Activated CD4-positive, alpha-beta T cell treated with anti-CD3 and anti-CD28 coated beads, Interleukin-2, Interleukin-4, amounts not matched to agents 100 ng/mL and 50 ng/mL, durations not matched to agents 16 hours and 8 hours (primary cell): ENCODE measurements at regions not wholly inside any gene's neighbourhood (a gene's known extent, or its start where the extent isn't known, plus 50 kb on each side); places are given as distances from the start of the nearest gene placed in this dataset.

Experiments
- DNase-seq: peaks from one replicate; pipeline ENCODE4 v3.0.0-alpha.2; 2020; ENCODE audit warnings: low spot score

DNA sequence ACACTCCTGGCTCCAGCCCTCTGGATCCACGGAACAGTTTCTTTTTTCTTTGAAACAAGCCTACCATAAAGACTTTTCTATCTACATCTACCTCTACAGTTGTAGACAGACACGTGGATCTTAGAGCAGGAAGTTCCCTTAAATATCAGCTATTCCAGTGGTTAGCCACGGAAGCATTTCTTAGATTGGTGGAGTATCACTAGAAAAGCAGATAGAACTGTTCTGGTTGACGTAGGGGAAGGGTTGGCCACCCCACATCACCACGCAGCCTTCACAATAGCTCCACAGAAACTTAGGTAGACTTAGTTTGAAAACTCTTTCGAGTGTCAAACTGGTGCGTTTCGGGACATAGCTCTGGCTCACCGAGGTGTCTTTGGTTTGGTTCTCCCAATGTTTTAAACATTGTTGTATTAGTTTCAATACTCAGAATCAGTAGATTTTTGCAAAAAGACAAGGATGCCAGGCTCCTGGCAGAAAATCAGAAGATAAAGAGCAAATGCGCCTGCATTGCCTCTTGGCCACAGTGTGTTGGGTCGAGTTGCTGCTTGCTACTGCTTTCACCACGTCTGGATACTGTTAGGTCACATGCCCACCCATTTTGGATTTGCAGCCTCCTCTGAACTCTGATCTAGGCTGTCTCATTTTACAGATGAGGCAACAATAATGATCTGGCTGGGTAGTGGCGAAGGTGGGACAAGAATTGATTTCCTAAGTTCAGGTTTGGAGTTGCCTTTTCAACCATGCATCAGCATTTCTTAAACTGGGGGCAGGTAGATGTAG, 71.5 kb upstream of the DTNBP1 start:
- DNase-seq, result no peak

DNA sequence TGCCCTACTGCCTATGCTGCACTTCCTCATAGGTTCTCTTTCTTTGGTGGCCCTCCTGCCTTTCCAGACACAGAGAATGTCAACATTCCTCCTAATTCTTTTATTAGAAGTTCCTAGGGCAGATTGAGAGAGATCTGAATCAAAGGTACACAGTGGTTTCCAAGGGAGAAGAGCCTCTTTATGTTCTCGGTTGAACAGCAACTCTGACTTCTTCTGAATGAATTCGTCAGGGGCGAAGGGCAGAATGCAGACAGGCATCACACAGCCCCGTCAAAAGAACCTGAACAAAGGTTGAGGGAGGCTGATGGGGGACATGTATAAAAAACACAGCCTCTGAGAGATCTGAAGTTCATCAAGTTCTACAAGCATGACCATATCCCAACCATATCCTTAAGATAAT, 68.1 kb upstream of the DTNBP1 start:
- no peak for DNase-seq

DNA sequence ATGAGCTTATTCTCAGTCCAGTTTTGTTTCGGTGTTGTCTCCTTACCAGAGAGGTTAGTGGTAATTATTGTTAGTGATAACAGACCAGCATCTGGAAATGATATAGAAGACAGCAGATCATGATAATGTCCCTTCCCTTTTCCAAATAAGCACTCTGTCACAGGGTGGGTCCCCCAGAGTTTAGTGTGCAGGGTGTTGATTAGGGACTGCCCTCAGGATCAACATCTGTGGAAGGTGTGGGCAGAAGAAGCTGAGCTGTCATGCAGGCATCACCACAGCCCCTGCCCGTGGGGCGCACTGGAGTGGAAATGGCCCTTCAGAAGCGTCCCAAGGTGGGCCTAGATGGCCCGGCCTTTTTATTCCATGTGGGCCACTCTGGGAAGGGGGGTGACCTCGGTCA, 67.6 kb upstream of the DTNBP1 start:
- no peak for DNase-seq

DNA sequence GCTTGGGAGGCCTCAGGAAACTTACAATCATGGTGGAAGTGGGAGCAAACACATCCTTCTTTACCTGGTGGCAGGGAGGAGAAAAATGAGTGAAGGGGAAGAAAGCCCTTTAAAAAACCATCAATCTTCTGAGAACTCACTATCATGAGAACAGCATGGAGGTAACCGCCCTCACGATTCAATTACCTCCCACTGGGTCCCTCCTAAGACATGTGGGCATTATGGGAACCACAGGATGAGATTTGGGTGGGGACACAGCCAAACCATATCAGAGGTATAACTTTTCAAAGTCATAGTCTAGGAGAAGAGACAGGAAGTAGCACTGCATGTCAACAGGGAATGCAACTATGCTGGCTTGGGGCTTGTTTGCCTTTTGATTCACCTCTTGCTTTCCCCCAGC, 59.9 kb upstream of the DTNBP1 start:
- DNase-seq, result no peak

DNA sequence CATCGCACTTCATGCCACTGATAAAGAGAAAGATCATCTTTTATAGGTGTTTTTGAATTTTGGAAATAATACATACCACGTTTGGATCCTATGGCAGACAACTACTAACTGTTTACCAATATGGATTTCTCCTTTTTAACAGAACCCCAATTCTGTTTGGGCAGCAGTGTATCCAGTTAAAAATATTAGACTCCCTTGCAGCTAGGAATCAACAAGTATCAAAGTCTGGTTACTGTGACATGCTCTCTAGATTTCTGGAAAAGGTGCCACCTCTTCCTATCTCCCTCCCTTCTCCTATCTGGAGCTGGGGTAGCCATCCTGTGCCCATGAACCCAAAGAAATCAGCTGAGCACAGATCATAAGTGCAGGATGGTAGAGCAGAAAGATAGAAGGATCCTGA, 54.1 kb upstream of the DTNBP1 start:
- DNase-seq, result no peak

DNA sequence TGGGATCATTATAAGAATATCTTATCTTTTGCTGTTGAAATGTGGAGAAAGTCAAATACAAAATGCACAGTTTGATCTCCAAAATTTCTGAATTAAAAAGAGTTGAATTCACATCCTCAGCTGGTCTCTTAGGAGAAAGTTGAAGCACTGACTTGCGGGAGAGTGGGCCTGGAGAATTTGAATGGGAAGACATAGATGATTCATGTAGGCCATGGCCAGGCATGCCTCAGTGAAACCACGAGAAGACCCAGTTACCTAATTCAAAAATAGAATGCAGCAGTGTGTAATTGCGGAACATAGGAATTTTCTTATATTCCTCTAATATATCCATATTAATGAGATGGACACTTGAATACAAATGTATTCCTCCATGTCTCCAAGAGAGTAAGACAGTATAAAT, 53.0 kb upstream of the DTNBP1 start:
- DNase-seq, result no peak

DNA sequence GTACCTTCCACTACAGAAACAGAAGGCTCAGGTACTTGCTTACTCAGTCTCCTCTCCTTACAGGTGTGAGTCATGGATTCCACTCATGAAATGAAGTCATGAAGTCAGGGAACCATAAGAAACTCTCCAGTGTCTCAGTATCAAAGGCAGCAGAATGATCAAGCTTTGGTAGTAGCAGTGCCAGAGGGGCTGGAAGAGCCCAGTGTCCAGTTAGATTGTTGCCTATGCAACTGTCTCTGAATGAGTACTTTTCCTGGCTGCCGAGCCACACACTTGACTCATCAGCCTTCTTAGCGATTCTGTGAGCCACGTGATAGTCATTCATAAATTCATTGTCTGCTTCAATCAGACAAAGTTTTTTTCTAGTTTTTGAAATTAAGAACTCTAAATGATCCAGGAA, 52.2 kb upstream of the DTNBP1 start:
- peak; percentile 50 for DNase-seq

DNA sequence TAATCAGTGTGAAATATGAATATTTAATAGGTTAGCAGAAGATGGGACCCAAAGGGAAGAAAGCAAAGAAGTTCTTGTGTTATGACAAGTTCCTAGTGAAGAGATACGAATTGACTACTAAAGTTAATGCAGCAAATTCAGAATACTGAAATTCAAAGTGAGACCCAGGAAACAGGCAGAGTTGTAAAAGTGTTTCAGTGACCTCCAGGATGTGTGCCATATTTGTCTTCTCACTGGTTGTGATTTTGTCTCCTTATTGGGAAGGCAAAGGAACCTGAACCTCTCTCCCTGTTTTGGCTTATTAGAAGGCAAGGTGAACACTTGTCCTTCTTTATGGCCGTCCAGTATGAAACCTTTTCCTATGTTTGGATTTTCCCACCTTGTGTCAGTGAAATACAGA, 51.8 kb upstream of the DTNBP1 start:
- no peak for DNase-seq

DNA sequence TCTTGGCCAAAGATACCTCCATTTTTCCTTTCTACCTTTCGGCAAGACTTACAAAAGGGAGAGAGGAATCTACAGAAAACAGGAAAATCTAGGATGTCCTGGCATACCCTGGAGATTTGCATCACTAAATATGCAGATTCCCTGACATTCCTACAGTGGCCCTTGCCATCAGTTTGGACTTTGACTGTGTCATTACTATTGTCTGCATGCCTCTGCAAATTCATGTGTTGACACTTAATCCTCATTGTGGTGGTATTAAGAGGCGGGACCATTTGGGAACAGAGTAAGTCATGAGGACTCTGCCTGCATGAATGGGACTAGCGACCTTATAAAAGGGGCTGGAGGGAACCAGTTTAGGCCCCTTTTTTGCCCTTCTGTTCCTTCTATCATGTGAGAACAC, 50.5 kb upstream of the DTNBP1 start:
- DNase-seq, result no peak

DNA sequence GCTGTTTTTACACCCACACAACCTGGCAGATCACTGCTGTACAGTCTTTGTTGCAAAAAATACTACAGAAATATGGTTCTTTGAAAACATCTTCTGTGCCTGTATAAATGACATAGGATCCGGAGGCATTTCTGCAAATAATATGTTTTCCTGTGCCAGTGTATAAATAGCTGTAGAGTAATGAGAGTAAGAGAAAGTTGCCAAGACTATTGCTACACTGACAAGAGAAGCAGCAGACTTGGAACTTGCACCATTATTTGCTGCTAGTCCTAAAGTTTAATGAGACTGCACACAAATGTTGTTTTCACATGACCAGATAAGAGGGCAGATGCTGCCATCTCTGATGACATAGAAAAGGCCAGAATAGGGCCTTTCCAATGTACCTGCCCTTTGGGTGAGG, 50.0 kb upstream of the DTNBP1 start:
- DNase-seq, result no peak
